HEK293 (cell line): ENCODE measurements at regions not wholly inside any gene's neighbourhood (a gene's known extent, or its start where the extent isn't known, plus 50 kb on each side); places are given as distances from the start of the nearest gene placed in this dataset.

Source experiments
- CTCF ChIA-PET: fragments of 350-600 bp; formaldehyde crosslinking; extraction: SDS; loops from one replicate; lab custom pipeline; 2021; ENCODE audit warnings: antibody characterized with exemption; lab: Yijun Ruan, JAX
- POLR2A ChIA-PET: fragments of 300-600 bp; formaldehyde crosslinking; extraction: SDS; loops from one replicate; lab custom pipeline; 2020; ENCODE audit warnings: antibody characterized with exemption, inconsistent platforms; lab: Yijun Ruan, JAX
- H3K27ac ChIP-seq: fragments of 200-500 bp; sonication (Bioruptor generic); 2 replicates; pipeline ENCODE4 v1.5.1; 2014; ENCODE audit warnings: low read depth, low read length, control low read depth, inconsistent platforms; ENCODE audit errors: extremely low read depth
- H3K36me3 ChIP-seq, 2 experiments: fragments of 200-500 bp in 1 of 2; sonication (Bioruptor generic) in 1 of 2; 1 replicate in 1 of 2; 2 replicates in 1 of 2; pipeline ENCODE4 v1.5.1; 2014 to 2017; ENCODE audit warnings: inconsistent platforms in 2 of 2, low read length in 2 of 2; ENCODE audit not compliant: control insufficient read depth in 2 of 2, insufficient read depth in 1 of 2
- H3K4me1 ChIP-seq: fragments of 200-500 bp; sonication (Bioruptor generic); 2 replicates; pipeline ENCODE4 v1.5.1; 2014; ENCODE audit warnings: mild to moderate bottlenecking, low read length, inconsistent platforms; ENCODE audit not compliant: control insufficient read depth, insufficient read depth
- H3K4me3 ChIP-seq: 2 replicates; pipeline ENCODE4 v1.5.1; 2011; ENCODE audit warnings: low read depth, mild to moderate bottlenecking, control low read depth, low read length, moderate library complexity
- H3K9me3 ChIP-seq: fragments of 200-500 bp; sonication (Bioruptor generic); 2 replicates; pipeline ENCODE4 v1.5.1; 2014; ENCODE audit warnings: low read depth, low read length, inconsistent platforms; ENCODE audit not compliant: control insufficient read depth, insufficient read depth
- BCL11B ChIP-seq: fragments of 450-650 bp; formaldehyde crosslinking; IDR thresholded peaks from 2 replicates; pipeline ENCODE4 v1.5.1; 2016; ENCODE audit warnings: low read depth, missing biosample characterization, missing genetic modification characterization
- GLI2 ChIP-seq: fragments of 450-650 bp; formaldehyde crosslinking; IDR thresholded peaks from 2 replicates; pipeline ENCODE4; 2017; ENCODE audit warnings: missing biosample characterization, missing genetic modification characterization, low read depth, borderline replicate concordance
- GLI4 ChIP-seq: fragments of 450-650 bp; formaldehyde crosslinking; IDR thresholded peaks from 2 replicates; pipeline ENCODE4 v1.5.1; 2016; ENCODE audit warnings: missing biosample characterization, missing genetic modification characterization
- KLF16 ChIP-seq: fragments of 450-650 bp; formaldehyde crosslinking; IDR thresholded peaks from 2 replicates; pipeline ENCODE4 v1.5.1; 2017; ENCODE audit warnings: missing biosample characterization, missing genetic modification characterization
- KLF9 ChIP-seq: fragments of 450-650 bp; formaldehyde crosslinking; IDR thresholded peaks from 2 replicates; pipeline ENCODE4 v1.5.1; 2016; ENCODE audit warnings: missing biosample characterization, missing genetic modification characterization, low read depth
- MYNN ChIP-seq: fragments of 450-650 bp; formaldehyde crosslinking; IDR thresholded peaks from 2 replicates; pipeline ENCODE4 v1.5.1; 2016; ENCODE audit warnings: missing biosample characterization, missing genetic modification characterization, borderline replicate concordance
- SCRT2 ChIP-seq: fragments of 450-650 bp; formaldehyde crosslinking; IDR thresholded peaks from 2 replicates; pipeline ENCODE4 v1.5.1; 2016; ENCODE audit warnings: missing biosample characterization, missing genetic modification characterization
- WT1 ChIP-seq: fragments of 450-650 bp; formaldehyde crosslinking; IDR thresholded peaks from 2 replicates; pipeline ENCODE4 v1.5.1; 2016; ENCODE audit warnings: missing biosample characterization, missing genetic modification characterization
- ZBTB8A ChIP-seq: fragments of 450-650 bp; formaldehyde crosslinking; IDR thresholded peaks from 2 replicates; pipeline ENCODE4 v1.5.1; 2016; ENCODE audit warnings: missing biosample characterization, missing genetic modification characterization
- ZFHX2 ChIP-seq: fragments of 450-650 bp; formaldehyde crosslinking; conservative IDR thresholded peaks from 2 replicates; pipeline ENCODE4 v1.5.1; 2016; ENCODE audit warnings: missing biosample characterization, missing genetic modification characterization
- ZFP3 ChIP-seq: fragments of 450-650 bp; formaldehyde crosslinking; IDR thresholded peaks from 2 replicates; pipeline ENCODE4 v1.5.1; 2016; ENCODE audit warnings: low read depth, missing biosample characterization, missing genetic modification characterization
- ZNF214 ChIP-seq: fragments of 450-650 bp; formaldehyde crosslinking; IDR thresholded peaks from 2 replicates; pipeline ENCODE4 v1.5.1; 2017; ENCODE audit warnings: missing biosample characterization, mild to moderate bottlenecking, missing genetic modification characterization, borderline replicate concordance
- ZNF350 ChIP-seq: fragments of 450-650 bp; formaldehyde crosslinking; IDR thresholded peaks from 2 replicates; pipeline ENCODE4 v1.5.0; 2017; ENCODE audit warnings: missing biosample characterization, mild to moderate bottlenecking, missing genetic modification characterization
- ZNF501 ChIP-seq: fragments of 450-650 bp; formaldehyde crosslinking; IDR thresholded peaks from 2 replicates; pipeline ENCODE4 v1.5.1; 2016; ENCODE audit warnings: missing biosample characterization, missing genetic modification characterization
- ZNF514 ChIP-seq: fragments of 450-650 bp; formaldehyde crosslinking; IDR thresholded peaks from 2 replicates; pipeline ENCODE4 v1.5.1; 2016; ENCODE audit warnings: missing biosample characterization, missing genetic modification characterization
- ZNF544 ChIP-seq: fragments of 450-650 bp; formaldehyde crosslinking; IDR thresholded peaks from 2 replicates; pipeline ENCODE4 v1.5.0; 2017; ENCODE audit warnings: missing biosample characterization, missing genetic modification characterization
- ZNF549 ChIP-seq: fragments of 450-650 bp; IDR thresholded peaks from 2 replicates; pipeline ENCODE4 v1.5.1; 2018; ENCODE audit warnings: missing biosample characterization, missing genetic modification characterization, mild to moderate bottlenecking, inconsistent platforms, moderate library complexity
- ZNF555 ChIP-seq: fragments of 450-650 bp; formaldehyde crosslinking; conservative IDR thresholded peaks from 2 replicates; pipeline ENCODE4 v1.5.1; 2017; ENCODE audit warnings: missing biosample characterization, mild to moderate bottlenecking, missing genetic modification characterization, inconsistent platforms
- ZNF558 ChIP-seq: fragments of 450-650 bp; formaldehyde crosslinking; IDR thresholded peaks from 2 replicates; pipeline ENCODE4 v1.5.1; 2016; ENCODE audit warnings: missing biosample characterization, missing genetic modification characterization
- ZNF561 ChIP-seq: fragments of 450-650 bp; IDR thresholded peaks from 2 replicates; pipeline ENCODE4 v1.5.1; 2018; ENCODE audit warnings: missing biosample characterization, missing genetic modification characterization, borderline replicate concordance
- ZNF585B ChIP-seq: fragments of 450-650 bp; formaldehyde crosslinking; IDR thresholded peaks from 2 replicates; pipeline ENCODE4 v1.5.1; 2016; ENCODE audit warnings: missing biosample characterization, missing genetic modification characterization
- ZNF621 ChIP-seq: fragments of 450-650 bp; formaldehyde crosslinking; IDR thresholded peaks from 2 replicates; pipeline ENCODE4 v1.5.1; 2017; ENCODE audit warnings: missing biosample characterization, missing genetic modification characterization
- ZNF654 ChIP-seq: fragments of 450-650 bp; formaldehyde crosslinking; IDR thresholded peaks from 2 replicates; pipeline ENCODE4 v1.5.1; 2016; ENCODE audit warnings: low read depth, missing biosample characterization, missing genetic modification characterization
- ZNF677 ChIP-seq: fragments of 450-650 bp; IDR thresholded peaks from 2 replicates; pipeline ENCODE4 v1.5.0; 2018; ENCODE audit warnings: missing biosample characterization, mild to moderate bottlenecking, missing genetic modification characterization, moderate library complexity
- ZNF707 ChIP-seq: fragments of 450-650 bp; formaldehyde crosslinking; IDR thresholded peaks from 2 replicates; pipeline ENCODE4 v1.5.1; 2016; ENCODE audit warnings: missing biosample characterization, missing genetic modification characterization
- ZSCAN23 ChIP-seq: fragments of 450-650 bp; formaldehyde crosslinking; IDR thresholded peaks from 2 replicates; pipeline ENCODE4 v1.5.1; 2016; ENCODE audit warnings: missing biosample characterization, missing genetic modification characterization
- ZSCAN30 ChIP-seq: fragments of 450-650 bp; IDR thresholded peaks from 2 replicates; pipeline ENCODE4 v1.5.1; 2018; ENCODE audit warnings: missing biosample characterization, mild to moderate bottlenecking, missing genetic modification characterization, moderate library complexity
- TF ChIP-seq, protein P1 (sequence below): fragments of 450-650 bp; formaldehyde crosslinking; IDR thresholded peaks from 2 replicates; pipeline ENCODE4 v1.5.1; 2017; ENCODE audit warnings: missing biosample characterization, mild to moderate bottlenecking, missing genetic modification characterization, moderate library complexity
- TF ChIP-seq, protein P2 (sequence below): fragments of 450-650 bp; formaldehyde crosslinking; IDR thresholded peaks from 2 replicates; pipeline ENCODE4 v1.5.1; 2016; ENCODE audit warnings: missing biosample characterization, missing genetic modification characterization
- TF ChIP-seq, protein P3 (sequence below): fragments of 450-650 bp; formaldehyde crosslinking; IDR thresholded peaks from 2 replicates; pipeline ENCODE4 v1.5.1; 2016; ENCODE audit warnings: missing biosample characterization, missing genetic modification characterization

DNA sequence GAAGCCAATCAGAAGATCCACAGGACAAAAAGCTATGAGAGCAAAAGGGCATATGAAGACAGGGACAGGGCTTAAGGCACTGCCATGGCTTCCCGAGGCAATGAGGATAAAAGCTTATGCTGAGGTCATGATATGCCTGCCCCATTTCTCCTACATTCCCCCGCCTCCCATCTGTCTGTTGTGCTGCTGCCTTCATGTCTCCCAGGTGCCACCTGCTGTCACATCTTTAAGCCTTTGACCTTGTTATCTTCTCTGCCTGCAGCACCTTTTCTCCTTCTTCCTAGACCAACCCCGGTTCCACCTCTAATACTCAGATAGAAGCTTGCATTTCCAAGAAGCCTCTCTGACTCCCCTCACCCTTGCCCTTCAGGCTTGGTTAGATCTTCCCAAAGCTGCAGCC lies 213.8 kb downstream of the ARRDC4 start:
- no peak overlapping the region for H3K27ac ChIP-seq
- TF ChIP-seq KLF9 (tag by site-specific recombination) (no peak), BCL11B (tag by site-specific recombination) (no peak), ZNF549 (tag by site-specific recombination) (no peak), ZNF561 (tag by site-specific recombination) (no peak), ZNF585B (tag by site-specific recombination) (no peak), ZNF621 (no peak), WT1 (tag by site-specific recombination) (no peak), SCRT2 (no peak), ZNF558 (tag by site-specific recombination) (no peak), KLF16 (tag by site-specific recombination) (no peak), ZNF654 (tag by site-specific recombination) (no peak), ZNF214 (tag by site-specific recombination) (no peak), ZNF501 (tag by site-specific recombination) (no peak), ZSCAN30 (tag by site-specific recombination) (no peak), ZNF544 (no peak), ZNF350 (tag by site-specific recombination) (no peak)
- TF ChIP-seq, protein P1, sequence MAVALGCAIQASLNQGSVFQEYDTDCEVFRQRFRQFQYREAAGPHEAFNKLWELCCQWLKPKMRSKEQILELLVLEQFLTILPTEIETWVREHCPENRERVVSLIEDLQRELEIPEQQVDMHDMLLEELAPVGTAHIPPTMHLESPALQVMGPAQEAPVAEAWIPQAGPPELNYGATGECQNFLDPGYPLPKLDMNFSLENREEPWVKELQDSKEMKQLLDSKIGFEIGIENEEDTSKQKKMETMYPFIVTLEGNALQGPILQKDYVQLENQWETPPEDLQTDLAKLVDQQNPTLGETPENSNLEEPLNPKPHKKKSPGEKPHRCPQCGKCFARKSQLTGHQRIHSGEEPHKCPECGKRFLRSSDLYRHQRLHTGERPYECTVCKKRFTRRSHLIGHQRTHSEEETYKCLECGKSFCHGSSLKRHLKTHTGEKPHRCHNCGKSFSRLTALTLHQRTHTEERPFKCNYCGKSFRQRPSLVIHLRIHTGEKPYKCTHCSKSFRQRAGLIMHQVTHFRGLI (tag by site-specific recombination), result no peak
- TF ChIP-seq, protein P2, sequence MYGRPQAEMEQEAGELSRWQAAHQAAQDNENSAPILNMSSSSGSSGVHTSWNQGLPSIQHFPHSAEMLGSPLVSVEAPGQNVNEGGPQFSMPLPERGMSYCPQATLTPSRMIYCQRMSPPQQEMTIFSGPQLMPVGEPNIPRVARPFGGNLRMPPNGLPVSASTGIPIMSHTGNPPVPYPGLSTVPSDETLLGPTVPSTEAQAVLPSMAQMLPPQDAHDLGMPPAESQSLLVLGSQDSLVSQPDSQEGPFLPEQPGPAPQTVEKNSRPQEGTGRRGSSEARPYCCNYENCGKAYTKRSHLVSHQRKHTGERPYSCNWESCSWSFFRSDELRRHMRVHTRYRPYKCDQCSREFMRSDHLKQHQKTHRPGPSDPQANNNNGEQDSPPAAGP (tag by site-specific recombination), result no peak
- TF ChIP-seq, protein P3, sequence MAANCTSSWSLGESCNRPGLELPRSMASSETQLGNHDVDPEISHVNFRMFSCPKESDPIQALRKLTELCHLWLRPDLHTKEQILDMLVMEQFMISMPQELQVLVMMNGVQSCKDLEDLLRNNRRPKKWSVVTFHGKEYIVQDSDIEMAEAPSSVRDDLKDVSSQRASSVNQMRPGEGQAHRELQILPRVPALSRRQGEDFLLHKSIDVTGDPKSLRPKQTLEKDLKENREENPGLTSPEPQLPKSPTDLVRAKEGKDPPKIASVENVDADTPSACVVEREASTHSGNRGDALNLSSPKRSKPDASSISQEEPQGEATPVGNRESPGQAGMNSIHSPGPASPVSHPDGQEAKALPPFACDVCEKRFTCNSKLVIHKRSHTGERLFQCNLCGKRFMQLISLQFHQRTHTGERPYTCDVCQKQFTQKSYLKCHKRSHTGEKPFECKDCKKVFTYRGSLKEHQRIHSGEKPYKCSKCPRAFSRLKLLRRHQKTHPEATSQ (tag by site-specific recombination), result no peak
- TF ChIP-seq, all 188 proteins: peak for 0
- Histone ChIP-seq H3K9me3 (no peaks in the 10 kb centered on the region), H3K4me1 (no peaks in the 10 kb centered on the region), H3K4me3 (no peak overlapping the region), H3K36me3 (no peaks in the 10 kb centered on the region)
- POLR2A ChIA-PET, result no interaction called here
- CTCF ChIA-PET, result interaction anchor here (0.7 to 5.8 kb wide), 9 partner anchors 31 to 1847 kb away, joined by 3 to 53 read pairs (median 5); no protein-coding TSS in a partner anchor

DNA sequence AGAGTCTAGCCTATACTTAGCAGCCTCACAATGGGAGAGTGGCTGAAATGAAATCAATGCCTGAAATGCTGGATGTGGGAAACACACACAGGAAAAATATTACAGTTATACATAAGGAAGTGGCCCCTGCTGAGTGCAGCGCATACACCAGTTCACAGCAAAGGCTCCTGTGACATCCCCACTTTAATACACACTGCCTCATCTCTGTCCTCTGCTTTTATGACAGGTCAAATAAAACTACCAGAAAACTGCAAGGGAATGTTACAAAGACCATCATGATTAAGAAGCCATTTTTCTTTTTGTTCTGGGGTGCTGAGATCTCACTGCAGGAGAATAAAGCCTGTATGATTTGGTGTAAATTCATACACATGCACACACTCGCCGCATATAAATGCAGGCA lies 214.3 kb downstream of the ARRDC4 start:
- Histone ChIP-seq H3K36me3 (no peaks in the 10 kb centered on the region), H3K4me3 (no peak overlapping the region), H3K4me1 (no peaks in the 10 kb centered on the region), H3K9me3 (no peaks in the 10 kb centered on the region), H3K27ac (no peak overlapping the region)
- POLR2A ChIA-PET, result no interaction called here
- TF ChIP-seq ZFP3 (no peak), GLI2 (tag by site-specific recombination) (no peak), MYNN (tag by site-specific recombination) (no peak), ZNF677 (tag by site-specific recombination) (no peak), ZNF555 (tag by site-specific recombination) (no peak), GLI4 (no peak), ZBTB8A (no peak), ZFHX2 (tag by site-specific recombination) (no peak), ZNF514 (tag by site-specific recombination) (no peak), ZNF707 (tag by site-specific recombination) (no peak), ZNF621 (no peak), ZSCAN23 (tag by site-specific recombination) (no peak)
- TF ChIP-seq, protein P3 (tag by site-specific recombination), result no peak
- CTCF ChIA-PET, result interaction anchor here (0.7 to 5.8 kb wide), 7 partner anchors 91 to 1848 kb away, joined by 3 to 53 read pairs (median 5); no protein-coding TSS in a partner anchor
